GM23338 (cell line): ENCODE measurements at regions not wholly inside any gene's neighbourhood (a gene's known extent, or its start where the extent isn't known, plus 50 kb on each side); places are given as distances from the start of the nearest gene placed in this dataset.

Experiments
- ATAC-seq: fragments of 200-7000 bp; cut with Tn5 transposase; 3 replicates; pipeline ENCODE4 v1.9.1; 2020
- DNase-seq: peaks from one replicate; pipeline ENCODE4 v3.0.0-alpha.2; 2015; ENCODE audit warnings: low spot score
- H2AFZ ChIP-seq: fragments of 200-600 bp; sonication (generic); 2 replicates; pipeline ENCODE4 v1.8.0; 2016; ENCODE audit warnings: antibody characterized with exemption, mild to moderate bottlenecking, moderate library complexity
- H3F3A ChIP-seq: fragments of 200-600 bp; sonication (generic); replicated peaks from 2 replicates; pipeline ENCODE4 v1.8.0; 2017; ENCODE audit warnings: antibody characterized with exemption, mixed run types, low read depth
- H3K27ac ChIP-seq: fragments of 200-600 bp; sonication (generic); 2 replicates; pipeline ENCODE4 v1.6.1; 2016; ENCODE audit warnings: low read depth
- H3K27me3 ChIP-seq: fragments of 200-600 bp; sonication (generic); 2 replicates; pipeline ENCODE4 v1.8.0; 2016; ENCODE audit warnings: mild to moderate bottlenecking, mixed run types, moderate library complexity; ENCODE audit not compliant: insufficient read depth
- H3K36me3 ChIP-seq: fragments of 200-600 bp; sonication (generic); 2 replicates; pipeline ENCODE4 v1.8.0; 2016; ENCODE audit warnings: mild to moderate bottlenecking; ENCODE audit not compliant: insufficient read depth
- H3K4me1 ChIP-seq: fragments of 200-600 bp; sonication (generic); 2 replicates; pipeline ENCODE4 v1.8.0; 2016; ENCODE audit warnings: mild to moderate bottlenecking, moderate library complexity; ENCODE audit not compliant: insufficient read depth
- H3K4me2 ChIP-seq: fragments of 200-600 bp; sonication (generic); 2 replicates; pipeline ENCODE4 v1.7.1; 2017; ENCODE audit warnings: mixed run types
- H3K4me3 ChIP-seq: fragments of 200-600 bp; sonication (generic); 2 replicates; pipeline ENCODE4 v1.6.1; 2016; ENCODE audit warnings: mixed run types
- H3K79me2 ChIP-seq: fragments of 200-600 bp; sonication (generic); replicated peaks from 2 replicates; pipeline ENCODE4 v1.8.0; 2017; ENCODE audit warnings: mild to moderate bottlenecking; ENCODE audit not compliant: insufficient read depth
- H3K9me2 ChIP-seq: fragments of 200-600 bp; sonication (generic); 2 replicates; pipeline ENCODE4 v1.8.0; 2017; ENCODE audit not compliant: insufficient read depth
- H4K20me1 ChIP-seq: fragments of 200-600 bp; sonication (generic); replicated peaks from 2 replicates; pipeline ENCODE4 v1.8.0; 2017; ENCODE audit warnings: mild to moderate bottlenecking; ENCODE audit not compliant: insufficient read depth
- H3K27ac Mint-ChIP-seq: 2 replicates; pipeline ENCODE4 v1.8.0; 2020; ENCODE audit warnings: inconsistent platforms, mild to moderate bottlenecking, moderate library complexity, mixed read lengths
- H3K27me3 Mint-ChIP-seq: 3 replicates; pipeline ENCODE4 v1.8.0; 2022; ENCODE audit warnings: low read depth, mild to moderate bottlenecking, moderate library complexity, mixed read lengths, inconsistent platforms; ENCODE audit not compliant: insufficient read depth, poor library complexity
- H3K36me3 Mint-ChIP-seq: 3 replicates; pipeline ENCODE4 v1.8.0; 2021; ENCODE audit warnings: low read depth, mild to moderate bottlenecking, inconsistent platforms, moderate library complexity, mixed read lengths
- H3K4me1 Mint-ChIP-seq: 3 replicates; pipeline ENCODE4 v1.8.0; 2020; ENCODE audit warnings: mild to moderate bottlenecking, inconsistent platforms, mixed read lengths
- H3K4me3 Mint-ChIP-seq: 3 replicates; pipeline ENCODE4 v1.8.0; 2021; ENCODE audit warnings: moderate library complexity, mild to moderate bottlenecking, inconsistent platforms, mixed read lengths
- H3K9me3 Mint-ChIP-seq: 3 replicates; pipeline ENCODE4 v1.8.0; 2020; ENCODE audit warnings: moderate library complexity, mild to moderate bottlenecking, inconsistent platforms, mixed read lengths
- CREB1 ChIP-seq: fragments of 250-450 bp; sonication (Bioruptor Pico); IDR thresholded peaks from 2 replicates; pipeline ENCODE4 v1.5.0; 2020; ENCODE audit warnings: low read depth, mild to moderate bottlenecking, moderate library complexity
- ETS1 ChIP-seq: IDR thresholded peaks from 2 replicates; pipeline ENCODE4 v1.6.1; 2016; ENCODE audit warnings: antibody characterized with exemption
- EZH2 ChIP-seq: fragments of 200-600 bp; sonication (generic); IDR thresholded peaks from one replicate; pipeline ENCODE4 v1.8.0; 2017; ENCODE audit warnings: antibody characterized with exemption, mild to moderate bottlenecking, low read depth; ENCODE audit not compliant: unreplicated experiment
- JUNB ChIP-seq: IDR thresholded peaks from one replicate; pipeline ENCODE4 v1.6.1; 2016; ENCODE audit warnings: antibody characterized with exemption; ENCODE audit not compliant: unreplicated experiment
- POLR2AphosphoS5 ChIP-seq: IDR thresholded peaks from 2 replicates; pipeline ENCODE4 v1.6.1; 2016; ENCODE audit warnings: antibody characterized with exemption, low read depth
- TF ChIP-seq, protein P1 (sequence below), 2 experiments: fragments of 200-600 bp in 1 of 2; sonication (generic) in 1 of 2; conservative IDR thresholded peaks; 2 replicates each; pipeline versions ENCODE4 v1.5.1 to v1.6.1; 2016 to 2017; ENCODE audit warnings: antibody characterized with exemption in 2 of 2, low read depth in 2 of 2, mild to moderate bottlenecking in 2 of 2, moderate library complexity in 1 of 2
- TF ChIP-seq, protein P2 (sequence below): IDR thresholded peaks from one replicate; pipeline ENCODE4 v1.6.1; 2018; ENCODE audit warnings: antibody characterized with exemption; ENCODE audit not compliant: unreplicated experiment
- TF ChIP-seq, protein P3 (sequence below): fragments of 250-450 bp; sonication (Bioruptor Pico); IDR thresholded peaks from 2 replicates; pipeline ENCODE4 v1.5.0; 2020; ENCODE audit warnings: mild to moderate bottlenecking, moderate library complexity

- TF ChIP-seq, protein P1, sequence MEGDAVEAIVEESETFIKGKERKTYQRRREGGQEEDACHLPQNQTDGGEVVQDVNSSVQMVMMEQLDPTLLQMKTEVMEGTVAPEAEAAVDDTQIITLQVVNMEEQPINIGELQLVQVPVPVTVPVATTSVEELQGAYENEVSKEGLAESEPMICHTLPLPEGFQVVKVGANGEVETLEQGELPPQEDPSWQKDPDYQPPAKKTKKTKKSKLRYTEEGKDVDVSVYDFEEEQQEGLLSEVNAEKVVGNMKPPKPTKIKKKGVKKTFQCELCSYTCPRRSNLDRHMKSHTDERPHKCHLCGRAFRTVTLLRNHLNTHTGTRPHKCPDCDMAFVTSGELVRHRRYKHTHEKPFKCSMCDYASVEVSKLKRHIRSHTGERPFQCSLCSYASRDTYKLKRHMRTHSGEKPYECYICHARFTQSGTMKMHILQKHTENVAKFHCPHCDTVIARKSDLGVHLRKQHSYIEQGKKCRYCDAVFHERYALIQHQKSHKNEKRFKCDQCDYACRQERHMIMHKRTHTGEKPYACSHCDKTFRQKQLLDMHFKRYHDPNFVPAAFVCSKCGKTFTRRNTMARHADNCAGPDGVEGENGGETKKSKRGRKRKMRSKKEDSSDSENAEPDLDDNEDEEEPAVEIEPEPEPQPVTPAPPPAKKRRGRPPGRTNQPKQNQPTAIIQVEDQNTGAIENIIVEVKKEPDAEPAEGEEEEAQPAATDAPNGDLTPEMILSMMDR (conservative IDR thresholded peaks at IDR 0.05; ENCODE audit: low read depth in 2 of 2), result no peak
- no peak for TF ChIP-seq JUNB
Observed at GRCh38 chr7:25887795-25888559, 264.0 kb upstream of the NFE2L3 start (continued).

DNA sequence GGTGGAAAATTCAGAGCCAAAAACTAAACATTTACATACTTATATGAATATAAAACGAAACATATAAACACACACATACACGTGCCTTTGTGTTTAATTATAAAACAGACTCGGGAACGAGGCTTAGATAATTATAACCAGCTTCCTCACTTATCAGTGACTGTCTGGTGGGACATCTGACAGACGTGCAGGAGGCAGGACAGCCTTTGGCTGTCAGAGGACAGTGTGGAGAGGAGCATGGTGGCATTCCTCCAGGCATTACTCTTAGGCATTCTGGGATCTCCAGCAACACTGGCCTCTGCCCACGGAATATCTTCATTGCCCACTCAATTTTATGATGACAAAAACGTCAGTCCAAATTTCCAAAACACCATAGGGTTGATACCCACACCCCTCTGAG, 262.2 kb upstream of the NFE2L3 start:
- H3K4me3 ChIP-seq, result no peak overlapping the region
- Mint-ChIP-seq H3K27me3 (peaks cover 11% of the 10 kb centered on the region), H3K4me3 (no peak overlapping the region), H3K4me1 (peaks cover 24% of the 10 kb centered on the region), H3K36me3 (no peaks in the 10 kb centered on the region), H3K9me3 (no peaks in the 10 kb centered on the region), H3K27ac (no peak overlapping the region)
- 0 out of 2 replicates have a peak, but pooled peaks cover 4% of the 10 kb centered on the region for H3F3A ChIP-seq
- H3K9me2 ChIP-seq, result no peaks in the 10 kb centered on the region
- no peak for TF ChIP-seq EZH2
- TF ChIP-seq ETS1, result no peak
- TF ChIP-seq POLR2AphosphoS5, result no peak
- TF ChIP-seq, protein P2, sequence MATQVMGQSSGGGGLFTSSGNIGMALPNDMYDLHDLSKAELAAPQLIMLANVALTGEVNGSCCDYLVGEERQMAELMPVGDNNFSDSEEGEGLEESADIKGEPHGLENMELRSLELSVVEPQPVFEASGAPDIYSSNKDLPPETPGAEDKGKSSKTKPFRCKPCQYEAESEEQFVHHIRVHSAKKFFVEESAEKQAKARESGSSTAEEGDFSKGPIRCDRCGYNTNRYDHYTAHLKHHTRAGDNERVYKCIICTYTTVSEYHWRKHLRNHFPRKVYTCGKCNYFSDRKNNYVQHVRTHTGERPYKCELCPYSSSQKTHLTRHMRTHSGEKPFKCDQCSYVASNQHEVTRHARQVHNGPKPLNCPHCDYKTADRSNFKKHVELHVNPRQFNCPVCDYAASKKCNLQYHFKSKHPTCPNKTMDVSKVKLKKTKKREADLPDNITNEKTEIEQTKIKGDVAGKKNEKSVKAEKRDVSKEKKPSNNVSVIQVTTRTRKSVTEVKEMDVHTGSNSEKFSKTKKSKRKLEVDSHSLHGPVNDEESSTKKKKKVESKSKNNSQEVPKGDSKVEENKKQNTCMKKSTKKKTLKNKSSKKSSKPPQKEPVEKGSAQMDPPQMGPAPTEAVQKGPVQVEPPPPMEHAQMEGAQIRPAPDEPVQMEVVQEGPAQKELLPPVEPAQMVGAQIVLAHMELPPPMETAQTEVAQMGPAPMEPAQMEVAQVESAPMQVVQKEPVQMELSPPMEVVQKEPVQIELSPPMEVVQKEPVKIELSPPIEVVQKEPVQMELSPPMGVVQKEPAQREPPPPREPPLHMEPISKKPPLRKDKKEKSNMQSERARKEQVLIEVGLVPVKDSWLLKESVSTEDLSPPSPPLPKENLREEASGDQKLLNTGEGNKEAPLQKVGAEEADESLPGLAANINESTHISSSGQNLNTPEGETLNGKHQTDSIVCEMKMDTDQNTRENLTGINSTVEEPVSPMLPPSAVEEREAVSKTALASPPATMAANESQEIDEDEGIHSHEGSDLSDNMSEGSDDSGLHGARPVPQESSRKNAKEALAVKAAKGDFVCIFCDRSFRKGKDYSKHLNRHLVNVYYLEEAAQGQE, result no peak
- TF ChIP-seq, protein P3, sequence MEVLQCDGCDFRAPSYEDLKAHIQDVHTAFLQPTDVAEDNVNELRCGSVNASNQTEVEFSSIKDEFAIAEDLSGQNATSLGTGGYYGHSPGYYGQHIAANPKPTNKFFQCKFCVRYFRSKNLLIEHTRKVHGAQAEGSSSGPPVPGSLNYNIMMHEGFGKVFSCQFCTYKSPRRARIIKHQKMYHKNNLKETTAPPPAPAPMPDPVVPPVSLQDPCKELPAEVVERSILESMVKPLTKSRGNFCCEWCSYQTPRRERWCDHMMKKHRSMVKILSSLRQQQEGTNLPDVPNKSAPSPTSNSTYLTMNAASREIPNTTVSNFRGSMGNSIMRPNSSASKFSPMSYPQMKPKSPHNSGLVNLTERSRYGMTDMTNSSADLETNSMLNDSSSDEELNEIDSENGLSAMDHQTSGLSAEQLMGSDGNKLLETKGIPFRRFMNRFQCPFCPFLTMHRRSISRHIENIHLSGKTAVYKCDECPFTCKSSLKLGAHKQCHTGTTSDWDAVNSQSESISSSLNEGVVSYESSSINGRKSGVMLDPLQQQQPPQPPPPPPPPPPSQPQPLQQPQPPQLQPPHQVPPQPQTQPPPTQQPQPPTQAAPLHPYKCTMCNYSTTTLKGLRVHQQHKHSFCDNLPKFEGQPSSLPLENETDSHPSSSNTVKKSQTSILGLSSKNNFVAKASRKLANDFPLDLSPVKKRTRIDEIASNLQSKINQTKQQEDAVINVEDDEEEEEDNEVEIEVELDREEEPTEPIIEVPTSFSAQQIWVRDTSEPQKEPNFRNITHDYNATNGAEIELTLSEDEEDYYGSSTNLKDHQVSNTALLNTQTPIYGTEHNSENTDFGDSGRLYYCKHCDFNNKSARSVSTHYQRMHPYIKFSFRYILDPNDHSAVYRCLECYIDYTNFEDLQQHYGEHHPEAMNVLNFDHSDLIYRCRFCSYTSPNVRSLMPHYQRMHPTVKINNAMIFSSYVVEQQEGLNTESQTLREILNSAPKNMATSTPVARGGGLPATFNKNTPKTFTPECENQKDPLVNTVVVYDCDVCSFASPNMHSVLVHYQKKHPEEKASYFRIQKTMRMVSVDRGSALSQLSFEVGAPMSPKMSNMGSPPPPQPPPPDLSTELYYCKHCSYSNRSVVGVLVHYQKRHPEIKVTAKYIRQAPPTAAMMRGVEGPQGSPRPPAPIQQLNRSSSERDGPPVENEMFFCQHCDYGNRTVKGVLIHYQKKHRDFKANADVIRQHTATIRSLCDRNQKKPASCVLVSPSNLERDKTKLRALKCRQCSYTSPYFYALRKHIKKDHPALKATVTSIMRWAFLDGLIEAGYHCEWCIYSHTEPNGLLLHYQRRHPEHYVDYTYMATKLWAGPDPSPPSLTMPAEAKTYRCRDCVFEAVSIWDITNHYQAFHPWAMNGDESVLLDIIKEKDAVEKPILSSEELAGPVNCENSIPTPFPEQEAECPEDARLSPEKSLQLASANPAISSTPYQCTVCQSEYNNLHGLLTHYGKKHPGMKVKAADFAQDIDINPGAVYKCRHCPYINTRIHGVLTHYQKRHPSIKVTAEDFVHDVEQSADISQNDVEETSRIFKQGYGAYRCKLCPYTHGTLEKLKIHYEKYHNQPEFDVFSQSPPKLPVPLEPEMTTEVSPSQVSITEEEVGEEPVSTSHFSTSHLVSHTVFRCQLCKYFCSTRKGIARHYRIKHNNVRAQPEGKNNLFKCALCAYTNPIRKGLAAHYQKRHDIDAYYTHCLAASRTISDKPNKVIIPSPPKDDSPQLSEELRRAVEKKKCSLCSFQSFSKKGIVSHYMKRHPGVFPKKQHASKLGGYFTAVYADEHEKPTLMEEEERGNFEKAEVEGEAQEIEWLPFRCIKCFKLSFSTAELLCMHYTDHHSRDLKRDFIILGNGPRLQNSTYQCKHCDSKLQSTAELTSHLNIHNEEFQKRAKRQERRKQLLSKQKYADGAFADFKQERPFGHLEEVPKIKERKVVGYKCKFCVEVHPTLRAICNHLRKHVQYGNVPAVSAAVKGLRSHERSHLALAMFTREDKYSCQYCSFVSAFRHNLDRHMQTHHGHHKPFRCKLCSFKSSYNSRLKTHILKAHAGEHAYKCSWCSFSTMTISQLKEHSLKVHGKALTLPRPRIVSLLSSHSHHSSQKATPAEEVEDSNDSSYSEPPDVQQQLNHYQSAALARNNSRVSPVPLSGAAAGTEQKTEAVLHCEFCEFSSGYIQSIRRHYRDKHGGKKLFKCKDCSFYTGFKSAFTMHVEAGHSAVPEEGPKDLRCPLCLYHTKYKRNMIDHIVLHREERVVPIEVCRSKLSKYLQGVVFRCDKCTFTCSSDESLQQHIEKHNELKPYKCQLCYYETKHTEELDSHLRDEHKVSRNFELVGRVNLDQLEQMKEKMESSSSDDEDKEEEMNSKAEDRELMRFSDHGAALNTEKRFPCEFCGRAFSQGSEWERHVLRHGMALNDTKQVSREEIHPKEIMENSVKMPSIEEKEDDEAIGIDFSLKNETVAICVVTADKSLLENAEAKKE, result no peak
- TF ChIP-seq JUNB, result no peak
- no peak for TF ChIP-seq CREB1 (CRISPR knock-in tag)
- H3K27ac ChIP-seq, result no peak overlapping the region
- no peaks in the 10 kb centered on the region for H3K36me3 ChIP-seq
- peaks cover 5% of the 10 kb centered on the region; the same call in 1 of the 2 replicates for H3K4me1 ChIP-seq
- no peaks in the 10 kb centered on the region for H3K27me3 ChIP-seq
- no peaks in the 10 kb centered on the region for H4K20me1 ChIP-seq
- no peak overlapping the region for H2AFZ ChIP-seq
- no peaks in the 10 kb centered on the region for H3K79me2 ChIP-seq
- no peak for DNase-seq
- no peak overlapping the region for H3K4me2 ChIP-seq
- no peak for ATAC-seq
